Nucleus accumbens (tissue), 56 donors: ENCODE measurements at regions not wholly inside any gene's neighbourhood (a gene's known extent, or its start where the extent isn't known, plus 50 kb on each side); places are given as distances from the start of the nearest gene placed in this dataset.
A peak's percentile ranks its signal among the peaks of the same experiment; 100 is the strongest.
"Not testable (repeated sequence)": the region's sequence is repeated elsewhere in the genome, so short reads cannot be mapped to it uniquely, and the experiment has no call there.

ENCODE experiments used
- DNase-seq, 56 donors: peaks; one replicate each; lab custom pipeline; 2025; lab: John Stamatoyannopoulos, UW

GRCh38 chr19:30096596-30097370 is 154.7 kb downstream of the URI1 start:
- no peak for DNase-seq

- no peak for DNase-seq
Measured at GRCh38 chr19:30097746-30098280, 155.8 kb downstream of the URI1 start.

GRCh38 chr19:30102239-30102638 is 160.2 kb downstream of the URI1 start:
- DNase-seq = peak in 4 of 56 donors; percentile 5 to 9 (median 6)

GRCh38 chr19:30102666-30103065 is 160.6 kb downstream of the URI1 start:
- DNase-seq = no peak

- DNase-seq = no peak
Measured at GRCh38 chr19:30103981-30104380, 161.9 kb downstream of the URI1 start.

GRCh38 chr19:30105316-30105715 is 163.3 kb downstream of the URI1 start:
- no peak for DNase-seq

- DNase-seq = no peak
Measured at GRCh38 chr19:30105727-30106126, 163.7 kb downstream of the URI1 start.

GRCh38 chr19:30106417-30107095 is 164.5 kb downstream of the URI1 start:
- DNase-seq = no peak

GRCh38 chr19:30107251-30107650 is 165.2 kb downstream of the URI1 start:
- DNase-seq = no peak

- no peak for DNase-seq
Measured at GRCh38 chr19:30109565-30109964, 167.5 kb downstream of the URI1 start.

- no peak for DNase-seq
Measured at GRCh38 chr19:30111021-30111855, 169.2 kb downstream of the URI1 start.

- no peak for DNase-seq
Measured at GRCh38 chr19:30112171-30112570, 170.1 kb downstream of the URI1 start.

- no peak for DNase-seq
Measured at GRCh38 chr19:30112666-30113065, 170.6 kb downstream of the URI1 start.

GRCh38 chr19:30113186-30113585 is 171.1 kb downstream of the URI1 start:
- DNase-seq = no peak

GRCh38 chr19:30114095-30114494 is 172.1 kb downstream of the URI1 start:
- not testable (repeated sequence) for DNase-seq

GRCh38 chr19:30115947-30116346 is 173.9 kb downstream of the URI1 start:
- DNase-seq = no peak

- no peak for DNase-seq
Measured at GRCh38 chr19:30116530-30116929, 174.5 kb downstream of the URI1 start.

- DNase-seq = no peak
Measured at GRCh38 chr19:30116984-30117555, 175.0 kb downstream of the URI1 start.

- no peak for DNase-seq
Measured at GRCh38 chr19:30117636-30118145, 175.7 kb downstream of the URI1 start.

GRCh38 chr19:30118221-30118620 is 176.2 kb downstream of the URI1 start:
- no peak for DNase-seq
